CD4-positive, alpha-beta T cell treated with Interleukin-12 subunit alpha and Interleukin-12 subunit beta, for 1 hour (primary cell): ENCODE measurements at regions not wholly inside any gene's neighbourhood (a gene's known extent, or its start where the extent isn't known, plus 50 kb on each side); places are given as distances from the start of the nearest gene placed in this dataset.

Experiments
- DNase-seq: peaks from one replicate; pipeline ENCODE4 v3.0.0-alpha.2; 2020

- no peak for DNase-seq
These were observed 129.6 kb upstream of the SLC1A4 start for GRCh38 chr2:64859312-64860212.

- DNase-seq = no peak
These were observed 128.8 kb upstream of the SLC1A4 start for GRCh38 chr2:64860276-64860885.

- no peak for DNase-seq
These were observed 128.3 kb upstream of the SLC1A4 start for GRCh38 chr2:64860936-64861335.

DNA sequence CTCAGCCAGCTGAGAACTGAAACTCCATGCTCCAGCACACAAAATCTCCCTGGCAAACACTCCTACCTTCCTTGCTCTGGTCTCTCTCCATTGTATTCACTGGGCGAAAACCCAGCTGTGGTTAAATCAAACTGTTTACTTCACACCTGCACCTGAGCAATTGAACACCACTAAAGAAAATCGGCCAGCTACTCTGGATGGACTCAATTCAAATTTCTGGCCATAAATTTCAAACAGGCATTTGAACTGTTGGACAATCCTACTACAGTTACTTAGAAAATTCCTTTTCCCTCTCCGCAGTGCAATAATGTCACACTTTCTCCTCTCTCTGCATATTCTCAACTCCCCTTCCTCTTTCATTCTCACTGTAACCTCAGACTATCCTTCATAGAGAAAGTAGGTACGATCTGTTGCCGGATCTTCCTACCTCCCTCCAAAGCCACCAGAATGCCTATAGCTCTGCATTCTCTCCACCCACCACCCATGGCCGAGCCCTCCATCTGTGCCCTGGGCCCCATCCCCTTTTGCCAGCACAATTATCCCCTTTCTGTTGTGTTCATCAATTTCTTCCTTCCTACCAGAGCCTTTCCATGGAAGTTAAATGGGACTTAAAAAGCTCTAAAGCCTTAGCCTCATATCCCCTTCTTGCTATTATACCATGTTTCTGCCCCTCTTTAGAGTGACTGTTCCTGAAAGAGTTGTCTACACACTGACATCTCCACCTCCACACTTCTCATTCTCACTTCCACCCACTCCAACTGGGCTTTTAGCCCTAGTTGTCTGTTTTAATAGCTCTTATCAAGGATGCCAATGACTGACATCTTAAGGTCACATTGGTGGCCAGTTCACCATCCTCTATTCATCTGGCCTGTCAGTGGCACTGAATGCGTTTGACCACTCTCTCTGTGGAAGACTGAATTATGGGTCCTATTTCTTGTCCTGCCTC, 127.5 kb upstream of the SLC1A4 start:
- DNase-seq = no peak

DNA sequence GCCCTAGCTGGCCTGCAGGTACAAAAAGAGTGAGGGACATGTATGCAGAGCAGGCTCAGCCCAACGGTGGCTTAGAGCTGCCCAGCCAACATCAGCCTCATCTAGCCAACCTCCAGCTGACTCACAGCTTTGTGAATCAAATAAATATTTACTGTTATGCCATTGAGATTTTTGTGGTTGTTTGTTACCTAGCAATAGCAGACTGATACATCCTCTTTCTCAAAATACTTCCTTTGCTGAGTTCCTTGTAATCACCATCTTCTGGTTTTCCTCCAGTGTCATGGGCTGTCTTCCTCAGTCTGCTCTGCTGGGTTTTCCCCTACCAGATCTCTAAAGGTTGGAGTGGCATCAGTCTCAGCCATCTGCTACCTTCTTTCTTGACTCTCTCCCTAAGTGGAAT, 126.6 kb upstream of the SLC1A4 start:
- DNase-seq = no peak

GRCh38 chr2:64863097-64863820, 125.9 kb upstream of the SLC1A4 start:
- no peak for DNase-seq

DNA sequence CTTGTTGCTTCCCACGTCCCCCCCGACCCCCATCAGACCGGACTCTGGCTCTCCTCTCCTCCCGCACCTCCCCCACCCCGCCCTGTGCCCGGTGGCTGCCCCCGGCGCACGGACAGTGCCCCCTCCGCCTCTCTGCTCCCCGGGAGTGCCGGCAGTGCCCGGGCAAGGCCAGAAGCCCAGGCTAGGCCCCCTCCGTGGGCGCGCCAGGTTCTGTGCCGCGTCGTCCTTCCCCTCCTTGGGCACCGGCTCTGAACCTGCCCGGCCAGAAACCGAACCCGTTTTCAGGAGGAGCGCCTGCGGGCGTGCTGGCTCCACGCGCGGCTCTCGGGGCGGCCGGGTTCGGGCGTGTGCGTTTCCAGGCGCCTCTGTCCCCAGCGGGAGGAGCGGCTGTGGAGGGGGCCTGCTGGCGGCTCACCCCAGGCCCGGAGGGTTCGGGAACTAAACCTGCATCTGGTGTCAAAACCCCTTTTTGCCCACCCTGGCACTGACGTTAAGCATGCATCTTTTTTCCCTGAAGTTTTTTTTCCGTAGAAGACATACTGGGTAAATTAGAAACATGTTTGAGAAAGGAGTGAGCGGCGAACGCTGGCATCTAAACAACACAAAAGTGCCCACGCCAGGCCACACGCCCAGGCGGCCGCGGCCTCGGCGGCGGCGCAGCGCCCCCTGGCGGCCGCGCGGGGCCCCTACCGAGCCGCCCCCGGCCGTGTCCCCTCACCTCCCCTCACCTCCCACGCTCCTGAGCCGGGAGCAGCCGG, 123.9 kb upstream of the SLC1A4 start:
- peak; percentile 73 for DNase-seq

DNA sequence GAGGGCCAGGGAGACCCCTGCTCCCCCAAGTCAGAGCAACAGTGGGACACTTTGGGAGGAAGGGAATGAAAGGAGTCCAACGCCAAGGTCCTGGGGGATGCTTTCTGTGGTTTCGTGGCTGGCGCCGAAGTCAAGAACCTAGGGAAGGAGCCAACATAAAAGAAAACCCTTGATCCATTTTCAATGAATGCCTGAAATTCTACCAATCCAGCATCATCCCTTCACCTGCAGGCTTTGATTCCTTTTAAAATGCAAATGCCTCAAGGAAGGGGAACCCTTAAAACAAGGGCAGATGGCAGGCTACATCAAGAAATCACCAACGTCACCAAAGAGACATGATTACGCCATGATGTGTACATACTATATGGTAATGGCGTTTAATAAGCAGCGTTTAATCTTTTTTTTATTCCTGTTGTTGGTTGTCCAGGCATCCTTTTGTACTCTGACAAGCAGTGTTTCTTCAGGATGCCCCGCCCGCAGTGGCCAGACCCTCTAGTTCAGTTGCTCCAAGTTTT, 123.3 kb upstream of the SLC1A4 start:
- no peak for DNase-seq

- DNase-seq = no peak
These were observed 122.4 kb upstream of the SLC1A4 start for GRCh38 chr2:64866797-64867196.

GRCh38 chr2:64867253-64867996, 121.8 kb upstream of the SLC1A4 start:
- DNase-seq = no peak

DNA sequence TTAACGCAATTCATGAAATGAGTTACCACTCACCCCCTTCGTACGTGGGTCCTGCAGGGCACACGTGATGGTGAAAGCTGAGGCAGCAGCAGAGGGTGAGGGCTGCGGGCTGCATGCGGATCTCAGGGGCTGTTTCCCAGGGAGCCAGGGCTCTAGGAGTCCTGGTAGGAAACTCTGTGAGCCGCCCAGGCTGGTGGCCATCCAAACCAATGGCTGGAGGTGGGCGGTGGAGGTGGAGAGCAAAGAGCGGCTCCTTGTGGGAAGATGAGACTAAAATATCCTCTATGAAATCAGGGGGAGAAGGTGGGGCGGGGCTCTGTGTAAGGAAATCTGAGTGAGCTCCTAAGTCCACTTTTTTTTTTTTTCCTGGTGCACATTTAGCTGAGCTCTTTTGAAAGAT, 120.1 kb upstream of the SLC1A4 start:
- no peak for DNase-seq

DNA sequence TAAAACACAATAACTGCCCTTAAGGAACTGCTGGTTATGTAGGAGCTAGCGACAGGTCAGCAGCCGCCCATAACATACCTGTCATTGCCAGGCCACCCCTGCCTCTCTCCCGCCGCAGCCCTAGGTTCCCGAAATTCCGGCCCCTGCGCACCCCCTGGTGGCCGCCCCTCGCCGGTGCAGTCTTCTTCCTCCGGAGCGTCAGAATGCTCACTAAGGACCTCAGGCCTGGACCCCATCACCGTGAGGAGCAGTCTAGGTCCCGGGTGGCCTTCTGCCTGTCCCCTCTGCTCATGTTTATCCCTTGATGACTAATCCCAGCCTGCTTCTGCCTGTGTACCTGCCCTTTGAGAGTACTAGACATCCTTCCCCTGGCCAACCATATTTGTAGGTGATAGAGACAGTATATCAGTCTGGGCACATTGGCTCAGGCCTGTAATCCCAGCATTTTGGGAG, 115.7 kb upstream of the SLC1A4 start:
- DNase-seq = peak; percentile 81

DNA sequence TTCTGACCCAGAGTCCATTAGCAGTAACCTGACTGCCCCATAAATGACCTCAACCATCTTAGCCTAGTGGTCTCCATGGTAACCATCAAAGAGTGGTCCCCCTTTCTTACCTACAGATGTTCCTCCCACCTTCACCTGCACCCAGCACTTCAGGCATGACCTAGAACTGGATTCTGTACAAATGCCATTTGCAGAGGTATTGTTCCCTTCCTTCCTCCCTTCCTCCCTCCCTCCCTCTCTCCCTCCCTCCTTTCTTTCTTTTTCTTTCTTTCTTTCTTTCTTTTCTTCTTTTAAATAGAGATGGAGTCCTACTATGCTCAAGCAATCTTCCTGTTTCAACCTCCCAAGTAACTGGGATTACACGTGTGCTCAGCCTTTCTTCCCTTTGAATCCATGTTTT, 114.6 kb upstream of the SLC1A4 start:
- DNase-seq = no peak

DNA sequence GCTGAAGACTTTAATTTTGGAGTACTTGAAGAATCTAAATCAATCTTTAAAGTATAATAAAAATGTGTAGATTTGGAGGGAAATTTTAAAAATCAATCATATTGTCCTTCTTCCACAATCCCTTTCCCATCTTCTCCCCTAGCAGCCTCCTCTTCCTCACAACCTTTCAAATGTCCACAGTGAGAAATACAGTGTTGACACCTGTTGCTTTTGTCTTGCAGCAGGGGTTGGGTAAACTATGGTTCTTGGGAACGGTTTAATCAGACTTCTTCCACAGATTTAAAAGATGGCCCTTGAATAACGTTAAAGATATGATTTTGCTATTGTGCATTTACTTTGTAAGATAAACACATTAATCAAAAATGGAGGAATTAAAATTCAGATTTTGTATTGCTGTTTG, 113.8 kb upstream of the SLC1A4 start:
- no peak for DNase-seq

DNA sequence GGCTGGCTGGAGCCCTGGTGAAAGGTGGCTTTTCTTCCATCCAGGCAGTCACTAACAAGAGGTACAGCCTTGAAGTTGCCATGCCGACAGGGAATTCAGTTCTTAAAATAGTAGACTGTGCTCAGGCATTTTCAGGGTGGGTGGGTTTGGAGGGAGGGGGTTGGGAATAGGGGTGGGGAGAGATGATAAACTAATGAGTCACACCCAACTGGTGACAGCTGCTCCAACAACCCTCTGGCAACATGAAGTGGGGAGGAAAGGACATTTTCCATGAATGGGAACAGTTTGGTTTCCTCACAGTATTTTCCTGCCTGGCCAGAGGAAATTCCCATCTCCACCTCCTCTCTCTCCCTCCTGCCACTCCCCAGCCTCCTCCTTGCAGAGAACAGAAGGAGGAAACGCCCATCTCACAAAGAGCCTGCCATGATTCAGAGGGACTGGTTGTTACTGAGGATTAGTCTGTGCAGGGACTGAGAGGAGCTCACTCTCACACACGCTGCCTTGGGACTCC, 113.0 kb upstream of the SLC1A4 start:
- no peak for DNase-seq

- DNase-seq = no peak
These were observed 109.5 kb upstream of the SLC1A4 start for GRCh38 chr2:64879745-64880144.

DNA sequence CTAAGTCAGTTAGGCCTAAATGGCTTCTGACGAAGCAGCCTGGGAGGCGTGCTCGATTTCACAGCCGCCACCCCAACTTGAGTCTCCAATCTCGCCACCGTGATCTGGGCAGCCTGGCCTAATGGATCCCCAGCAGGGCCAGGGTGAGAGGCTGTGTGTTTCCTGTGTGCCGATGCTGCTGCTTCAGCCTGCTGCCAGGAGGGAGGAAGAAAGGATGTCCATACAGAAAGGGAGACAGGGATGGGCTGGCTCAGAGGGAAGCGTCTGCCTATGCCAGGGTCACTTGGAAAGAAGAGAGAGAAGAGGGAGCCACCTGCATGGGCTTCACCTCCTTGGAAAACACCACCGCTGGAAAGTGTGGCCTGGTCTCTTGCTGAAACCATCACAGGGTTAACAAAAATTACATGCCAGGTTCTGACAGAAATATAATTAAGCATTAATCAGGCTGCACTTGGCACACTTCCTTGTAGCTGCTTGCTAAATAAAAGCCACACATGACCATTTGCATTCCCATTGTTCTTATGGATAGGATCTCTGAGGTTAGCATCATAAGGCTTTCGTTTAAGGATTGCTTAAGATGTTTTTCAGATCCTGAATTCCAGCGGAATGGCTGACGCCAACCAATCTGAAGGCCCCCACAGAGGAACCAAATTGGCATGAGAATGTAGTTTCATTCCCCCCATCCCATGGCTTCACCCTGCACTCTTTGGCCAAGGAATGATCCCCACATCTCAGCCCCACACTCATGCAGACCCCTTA, 108.8 kb upstream of the SLC1A4 start:
- no peak for DNase-seq

DNA sequence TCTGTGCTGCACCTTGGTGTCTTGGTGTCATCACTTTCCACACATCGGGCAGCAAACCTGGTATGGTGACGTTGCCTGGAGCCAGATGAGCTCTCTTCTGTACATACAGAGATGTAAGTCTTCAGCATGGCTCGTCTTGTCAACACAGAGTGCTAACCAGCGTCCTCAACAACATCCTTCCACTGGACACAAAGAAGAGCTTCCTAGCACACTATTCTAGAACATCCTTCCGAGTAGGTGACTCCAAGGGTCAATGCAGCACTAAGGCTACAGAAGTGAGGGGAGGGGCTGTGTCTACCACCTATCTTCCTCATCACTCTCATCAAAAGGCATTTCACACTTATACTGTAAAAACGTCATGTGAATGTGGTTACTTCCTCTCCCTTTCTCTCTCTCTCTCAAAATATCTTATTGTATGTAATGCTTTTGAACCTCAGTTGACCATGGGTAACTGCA, 108.1 kb upstream of the SLC1A4 start:
- DNase-seq = no peak

- DNase-seq = no peak
These were observed 101.6 kb upstream of the SLC1A4 start for GRCh38 chr2:64887565-64887964.
